HG02870 (cell line): ENCODE measurements at regions not wholly inside any gene's neighbourhood (a gene's known extent, or its start where the extent isn't known, plus 50 kb on each side); places are given as distances from the start of the nearest gene placed in this dataset.

Experiments used
- ATAC-seq: cut with Tn5 transposase; IDR thresholded peaks from one replicate; pipeline ENCODE4 v1.9.1; 2021; ENCODE audit warnings: mild to moderate bottlenecking, moderate library complexity; ENCODE audit not compliant: unreplicated experiment

- no peak for ATAC-seq
Measured at GRCh38 chr2:106041150-106041549, 153.0 kb downstream of the UXS1 start.

GRCh38 chr2:106039634-106040315 lies 154.3 kb downstream of the UXS1 start:
- ATAC-seq, result no peak

GRCh38 chr2:106038601-106039375 lies 155.3 kb downstream of the UXS1 start:
- no peak for ATAC-seq

GRCh38 chr2:106037932-106038331 lies 156.2 kb downstream of the UXS1 start:
- no peak for ATAC-seq

GRCh38 chr2:106037262-106037661 lies 156.8 kb downstream of the UXS1 start:
- ATAC-seq, result no peak

- ATAC-seq, result no peak
Measured at GRCh38 chr2:106034325-106034724, 159.8 kb downstream of the UXS1 start.

GRCh38 chr2:106032676-106033075 lies 161.4 kb downstream of the UXS1 start:
- ATAC-seq, result no peak

GRCh38 chr2:106030287-106031268 lies 163.5 kb downstream of the UXS1 start:
- peak; percentile 86 for ATAC-seq

- no peak for ATAC-seq
Measured at GRCh38 chr2:106028192-106028591, 165.9 kb downstream of the UXS1 start.

GRCh38 chr2:106026271-106027190 lies 167.6 kb downstream of the UXS1 start:
- no peak for ATAC-seq

- no peak for ATAC-seq
Measured at GRCh38 chr2:106025796-106026195, 168.3 kb downstream of the UXS1 start.

- ATAC-seq, result no peak
Measured at GRCh38 chr2:106021662-106022028, 172.5 kb downstream of the UXS1 start.

GRCh38 chr2:106020821-106021661 lies 173.1 kb downstream of the UXS1 start:
- ATAC-seq, result no peak

GRCh38 chr2:106020032-106020431 lies 174.1 kb downstream of the UXS1 start:
- no peak for ATAC-seq

GRCh38 chr2:106018141-106018540 lies 176.0 kb downstream of the UXS1 start:
- no peak for ATAC-seq

GRCh38 chr2:106012591-106013347 lies 181.3 kb downstream of the UXS1 start:
- no peak for ATAC-seq

- ATAC-seq, result no peak
Measured at GRCh38 chr2:106012001-106012590, 182.0 kb downstream of the UXS1 start.

- ATAC-seq, result no peak
Measured at GRCh38 chr2:106011380-106011779, 182.7 kb downstream of the UXS1 start.
